ENCODE measurements at regions not wholly inside any gene's neighbourhood (a gene's known extent, or its start where the extent isn't known, plus 50 kb on each side); places are given as distances from the start of the nearest gene placed in this dataset.
"Not testable (repeated sequence)": the region's sequence is repeated elsewhere in the genome, so short reads cannot be mapped to it uniquely, and the experiment has no call there.

GRCh38 chr22:11041416-11041815, 4486.6 kb upstream of the OR11H1 start:
- TF ChIP-seq BHLHE40 (IDR thresholded peaks at IDR 0.05; ENCODE audit: borderline replicate concordance); FOXM1 (IDR thresholded peaks at IDR 0.05; ENCODE audit: borderline replicate concordance); NFRKB (IDR thresholded peaks at IDR 0.05); ELF4 (IDR thresholded peaks at IDR 0.05); SUZ12 (IDR thresholded peaks at IDR 0.05); ARNT (IDR thresholded peaks at IDR 0.05); TARDBP (IDR thresholded peaks at IDR 0.05); SP1 (IDR thresholded peaks at IDR 0.05); FOXK2 (IDR thresholded peaks at IDR 0.05); PKNOX1 (IDR thresholded peaks at IDR 0.05); ZNF384 (IDR thresholded peaks at IDR 0.05): not testable (repeated sequence)
